AG04449 (cell line): ENCODE measurements at regions not wholly inside any gene's neighbourhood (a gene's known extent, or its start where the extent isn't known, plus 50 kb on each side); places are given as distances from the start of the nearest gene placed in this dataset.

Experiments used
- CTCF ChIA-PET: fragments of 350-600 bp; formaldehyde crosslinking; extraction: SDS; loops from one replicate; lab custom pipeline; 2021; ENCODE audit warnings: antibody characterized with exemption; lab: Yijun Ruan, JAX
- POLR2A ChIA-PET: fragments of 400-600, 350-600 bp; formaldehyde crosslinking; extraction: SDS; loops from one replicate; lab custom pipeline; 2020; ENCODE audit warnings: antibody characterized with exemption, inconsistent platforms; lab: Yijun Ruan, JAX
- DNase-seq: peaks from one replicate; pipeline ENCODE4 v3.0.0-alpha.2; 2010; ENCODE audit warnings: low read depth, low spot score
- H3K4me3 ChIP-seq: 2 replicates; pipeline ENCODE4 v1.5.1; 2011; ENCODE audit warnings: low read depth, mild to moderate bottlenecking, control low read depth, low read length
- CTCF ChIP-seq: IDR thresholded peaks from one replicate; pipeline ENCODE4 v1.5.1; 2011; ENCODE audit warnings: mild to moderate bottlenecking, moderate library complexity, low read length, control low read depth, inconsistent platforms; ENCODE audit not compliant: insufficient read depth; ENCODE audit errors: missing control alignments

- DNase-seq, result no peak
- TF ChIP-seq CTCF, result no peak
- CTCF ChIA-PET, result interaction anchor here (0.9 to 1.1 kb wide), 3 partner anchors 20 to 507 kb away, joined by 3 read pairs; no protein-coding TSS in a partner anchor
- POLR2A ChIA-PET, result no interaction called here
- H3K4me3 ChIP-seq, result no peak overlapping the region
Observed at GRCh38 chr2:150544731-150545130, 57.3 kb upstream of the RND3 start.

- ChIA-PET CTCF (no interaction called here), POLR2A (no interaction called here)
- DNase-seq, result no peak
- no peak for TF ChIP-seq CTCF
- H3K4me3 ChIP-seq, result no peak overlapping the region
Observed at GRCh38 chr2:150542692-150543091, 55.2 kb upstream of the RND3 start.

- no peak overlapping the region for H3K4me3 ChIP-seq
- TF ChIP-seq CTCF, result no peak
- no peak for DNase-seq
- ChIA-PET POLR2A (no interaction called here), CTCF (no interaction called here)
Observed at GRCh38 chr2:150542172-150542571, 54.7 kb upstream of the RND3 start.

GRCh38 chr2:150538651-150539201 is 51.3 kb upstream of the RND3 start:
- CTCF ChIA-PET, result no interaction called here
- no peak for DNase-seq
- TF ChIP-seq CTCF, result no peak
- POLR2A ChIA-PET, result no interaction called here
- no peak overlapping the region for H3K4me3 ChIP-seq
